Testis (tissue), 2 donors: ENCODE measurements at regions not wholly inside any gene's neighbourhood (a gene's known extent, or its start where the extent isn't known, plus 50 kb on each side); places are given as distances from the start of the nearest gene placed in this dataset.

Source experiments
- DNase-seq: peaks from one replicate; pipeline ENCODE4 v3.0.0-alpha.2; 2019
- H3K27ac ChIP-seq, 2 donors: fragments of 200-600 bp; sonication (generic); one replicate each; pipeline ENCODE4 v1.5.1; 2019
- H3K27me3 ChIP-seq: fragments of 200-600 bp; sonication (generic); one replicate; pipeline ENCODE4 v1.5.1; 2019
- H3K36me3 ChIP-seq: fragments of 200-600 bp; sonication (generic); one replicate; pipeline ENCODE4 v1.5.1; 2017; ENCODE audit warnings: low read depth; ENCODE audit errors: missing control alignments
- H3K4me1 ChIP-seq: fragments of 200-600 bp; sonication (generic); one replicate; pipeline ENCODE4 v1.5.1; 2019
- H3K4me3 ChIP-seq, 2 donors: fragments of 200-600 bp; sonication (generic); one replicate each; pipeline ENCODE4 v1.5.1; 2017 to 2019
- H3K9me3 ChIP-seq: fragments of 200-600 bp; sonication (generic); one replicate; pipeline ENCODE4 v1.5.1; 2017
- POLR2A ChIP-seq: fragments of 450-650 bp; IDR thresholded peaks from one replicate; pipeline ENCODE4 v1.6.1; 2017; ENCODE audit warnings: antibody characterized with exemption, mild to moderate bottlenecking, moderate library complexity
- WGBS, 2 donors: methylation state at CpG; one replicate each; pipeline ENCODE4 v1.1.5; 2018; 5-methylcytosine and 5-hydroxymethylcytosine counted together
- intact Hi-C: fragments of 100-400 bp; cut with DNase I; formaldehyde crosslinking; loops from one replicate; pipeline ENCODE4 v1.15.1; 2023; ENCODE audit warnings: low total_unique reads
- TF ChIP-seq, protein P1 (sequence below), 3 experiments: fragments of 450-650 bp in 2 of 3; fragments of 200-600 bp in 1 of 3; sonication (generic) in 1 of 3; IDR thresholded peaks; one replicate each; pipeline ENCODE4 v1.5.1; 2016 to 2019; ENCODE audit warnings: antibody characterized with exemption in 3 of 3, mild to moderate bottlenecking in 2 of 3, moderate library complexity in 1 of 3

GRCh38 chr18:4605212-4605611 is 150.1 kb upstream of the DLGAP1 start:
- intact Hi-C loops: no loop called here
- 43 to 44% methylated on average over 3 of the region's 3 CpGs for WGBS, 2 donors
- no peak overlapping the region for H3K4me3 ChIP-seq
- no peaks in the 10 kb centered on the region for H3K36me3 ChIP-seq
- DNase-seq: no peak
- TF ChIP-seq, protein P1, sequence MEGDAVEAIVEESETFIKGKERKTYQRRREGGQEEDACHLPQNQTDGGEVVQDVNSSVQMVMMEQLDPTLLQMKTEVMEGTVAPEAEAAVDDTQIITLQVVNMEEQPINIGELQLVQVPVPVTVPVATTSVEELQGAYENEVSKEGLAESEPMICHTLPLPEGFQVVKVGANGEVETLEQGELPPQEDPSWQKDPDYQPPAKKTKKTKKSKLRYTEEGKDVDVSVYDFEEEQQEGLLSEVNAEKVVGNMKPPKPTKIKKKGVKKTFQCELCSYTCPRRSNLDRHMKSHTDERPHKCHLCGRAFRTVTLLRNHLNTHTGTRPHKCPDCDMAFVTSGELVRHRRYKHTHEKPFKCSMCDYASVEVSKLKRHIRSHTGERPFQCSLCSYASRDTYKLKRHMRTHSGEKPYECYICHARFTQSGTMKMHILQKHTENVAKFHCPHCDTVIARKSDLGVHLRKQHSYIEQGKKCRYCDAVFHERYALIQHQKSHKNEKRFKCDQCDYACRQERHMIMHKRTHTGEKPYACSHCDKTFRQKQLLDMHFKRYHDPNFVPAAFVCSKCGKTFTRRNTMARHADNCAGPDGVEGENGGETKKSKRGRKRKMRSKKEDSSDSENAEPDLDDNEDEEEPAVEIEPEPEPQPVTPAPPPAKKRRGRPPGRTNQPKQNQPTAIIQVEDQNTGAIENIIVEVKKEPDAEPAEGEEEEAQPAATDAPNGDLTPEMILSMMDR (IDR thresholded peaks at IDR 0.05): no peak
- no peak for TF ChIP-seq POLR2A
- H3K27me3 ChIP-seq: no peaks in the 10 kb centered on the region
- no peaks in the 10 kb centered on the region for H3K4me1 ChIP-seq
- no peak overlapping the region for H3K27ac ChIP-seq
- H3K9me3 ChIP-seq: no peaks in the 10 kb centered on the region

- H3K36me3 ChIP-seq: no peaks in the 10 kb centered on the region
- no peak for DNase-seq
- 71 to 74% methylated on average over 7 of the region's 7 CpGs for WGBS, 2 donors
- no peak overlapping the region for H3K4me3 ChIP-seq
- no peaks in the 10 kb centered on the region for H3K9me3 ChIP-seq
- H3K27ac ChIP-seq: no peak overlapping the region
- no peaks in the 10 kb centered on the region for H3K27me3 ChIP-seq
- TF ChIP-seq, protein P1 (IDR thresholded peaks at IDR 0.05): no peak
- no peak for TF ChIP-seq POLR2A
- no peaks in the 10 kb centered on the region for H3K4me1 ChIP-seq
- intact Hi-C loops: no loop called here
Measured at GRCh38 chr18:4603955-4604354, 148.8 kb upstream of the DLGAP1 start.

DNA sequence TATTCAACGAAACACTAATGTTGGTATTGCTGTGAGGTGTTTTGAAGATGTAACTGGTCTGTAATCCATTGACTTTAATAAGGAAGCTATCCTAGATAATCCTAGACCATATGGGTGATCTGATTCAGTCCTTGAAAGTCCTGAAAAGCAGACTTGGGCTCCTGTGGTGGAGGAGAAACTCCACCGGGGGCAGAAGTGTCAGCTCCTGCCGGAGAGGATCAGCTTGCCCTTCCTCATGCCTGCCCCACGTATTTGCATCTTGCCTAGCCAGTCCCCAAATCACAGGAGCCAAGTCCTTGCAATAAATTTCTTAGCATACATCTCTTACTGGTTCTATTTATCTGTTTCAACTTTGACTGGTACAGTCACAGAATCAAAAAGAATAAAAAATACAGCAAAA is 144.2 kb upstream of the DLGAP1 start:
- Histone ChIP-seq H3K27ac (no peak overlapping the region), H3K4me3 (no peak overlapping the region), H3K4me1 (no peaks in the 10 kb centered on the region), H3K27me3 (no peaks in the 10 kb centered on the region), H3K9me3 (no peaks in the 10 kb centered on the region), H3K36me3 (no peaks in the 10 kb centered on the region)
- no peak for TF ChIP-seq POLR2A
- TF ChIP-seq, protein P1 (IDR thresholded peaks at IDR 0.05): no peak
- intact Hi-C loops: no loop called here
- WGBS, 2 donors: 55 to 62% methylated on average over 4 of the region's 4 CpGs
- DNase-seq: no peak

GRCh38 chr18:4597301-4597700 is 142.2 kb upstream of the DLGAP1 start:
- no peak overlapping the region for H3K27ac ChIP-seq
- H3K4me1 ChIP-seq: no peaks in the 10 kb centered on the region
- intact Hi-C loops: no loop called here
- H3K27me3 ChIP-seq: no peaks in the 10 kb centered on the region
- H3K9me3 ChIP-seq: no peaks in the 10 kb centered on the region
- no peak overlapping the region for H3K4me3 ChIP-seq
- TF ChIP-seq, protein P1 (IDR thresholded peaks at IDR 0.05): no peak
- no peak for TF ChIP-seq POLR2A
- no peak for DNase-seq
- no peaks in the 10 kb centered on the region for H3K36me3 ChIP-seq
- 82 to 88% methylated on average over 3 of the region's 3 CpGs for WGBS, 2 donors

- TF ChIP-seq POLR2A: no peak
- TF ChIP-seq, protein P1 (IDR thresholded peaks at IDR 0.05): no peak
- Histone ChIP-seq H3K27me3 (no peaks in the 10 kb centered on the region), H3K4me1 (no peaks in the 10 kb centered on the region), H3K36me3 (no peaks in the 10 kb centered on the region), H3K4me3 (no peak overlapping the region), H3K27ac (no peak overlapping the region), H3K9me3 (no peaks in the 10 kb centered on the region)
- no peak for DNase-seq
- WGBS, 2 donors: 86 to 96% methylated on average over 1 of the region's 1 CpG
- intact Hi-C loops: no loop called here
Measured at GRCh38 chr18:4593895-4594294, 138.8 kb upstream of the DLGAP1 start.
